Neuronal stem cell (in vitro differentiated cells): ENCODE measurements at regions not wholly inside any gene's neighbourhood (a gene's known extent, or its start where the extent isn't known, plus 50 kb on each side); places are given as distances from the start of the nearest gene placed in this dataset.

ENCODE experiments used
- DNase-seq: peaks from one replicate; pipeline ENCODE4 v3.0.0-alpha.2; 2013; ENCODE audit warnings: low spot score
- H2AFZ ChIP-seq: one replicate; pipeline ENCODE4 v1.6.1; 2013; ENCODE audit warnings: mild to moderate bottlenecking, low read length, inconsistent platforms
- H2AK5ac ChIP-seq: 2 replicates; pipeline ENCODE4 v1.6.1; 2013; ENCODE audit warnings: low read depth, mild to moderate bottlenecking, inconsistent platforms, low read length, moderate library complexity, mixed read lengths
- H2BK120ac ChIP-seq: 2 replicates; pipeline ENCODE4 v1.6.1; 2013; ENCODE audit warnings: low read depth, mild to moderate bottlenecking, inconsistent platforms, low read length, moderate library complexity, mixed read lengths
- H2BK12ac ChIP-seq: one replicate; pipeline ENCODE4 v1.6.1; 2013; ENCODE audit warnings: low read length, inconsistent platforms
- H2BK15ac ChIP-seq: 2 replicates; pipeline ENCODE4 v1.6.1; 2013; ENCODE audit warnings: mild to moderate bottlenecking, low read length, inconsistent platforms, mixed read lengths
- H2BK5ac ChIP-seq: one replicate; pipeline ENCODE4 v1.6.1; 2013; ENCODE audit warnings: inconsistent platforms, mild to moderate bottlenecking, low read length, moderate library complexity
- H3K14ac ChIP-seq: one replicate; pipeline ENCODE4 v1.6.1; 2013; ENCODE audit warnings: low read length, inconsistent platforms
- H3K18ac ChIP-seq: 2 replicates; pipeline ENCODE4 v1.6.1; 2013; ENCODE audit warnings: low read length, inconsistent platforms
- H3K23ac ChIP-seq: 2 replicates; pipeline ENCODE4 v1.6.1; 2013; ENCODE audit warnings: low read depth, mild to moderate bottlenecking, mixed read lengths, low read length, inconsistent platforms; ENCODE audit not compliant: poor library complexity
- H3K27ac ChIP-seq: replicated peaks from 3 replicates; pipeline ENCODE4 v1.5.1; 2013; ENCODE audit warnings: low read length, inconsistent platforms
- H3K27me3 ChIP-seq, 3 experiments: 2 replicates each; pipeline ENCODE4 v1.6.1; 2013; ENCODE audit warnings: low read length in 3 of 3, mild to moderate bottlenecking in 2 of 3, inconsistent platforms in 1 of 3, low read depth in 1 of 3, mixed read lengths in 1 of 3, moderate library complexity in 1 of 3; ENCODE audit not compliant: control insufficient read depth in 3 of 3, insufficient read depth in 3 of 3
- H3K36me3 ChIP-seq, 2 donors: replicated peaks in 1 of 2; 2 replicates each; pipeline ENCODE4 v1.6.1; 2013; ENCODE audit warnings: low read length in 2 of 2; ENCODE audit not compliant: control insufficient read depth in 2 of 2, insufficient read depth in 2 of 2
- H3K4ac ChIP-seq: 2 replicates; pipeline ENCODE4 v1.6.1; 2013; ENCODE audit warnings: inconsistent platforms, mild to moderate bottlenecking, low read length, moderate library complexity
- H3K4me1 ChIP-seq, 2 donors: 1 replicate in 1 of 2; 2 replicates in 1 of 2; pipeline ENCODE4 v1.6.1; 2013; ENCODE audit warnings: low read length in 2 of 2, low read depth in 1 of 2; ENCODE audit not compliant: control insufficient read depth in 2 of 2, insufficient read depth in 1 of 2
- H3K4me2 ChIP-seq: one replicate; pipeline ENCODE4 v1.6.1; 2013; ENCODE audit warnings: mild to moderate bottlenecking, low read length, inconsistent platforms; ENCODE audit not compliant: insufficient read depth, poor library complexity, severe bottlenecking
- H3K4me3 ChIP-seq, 2 donors: 2 replicates each; pipeline ENCODE4 v1.5.1; 2013; ENCODE audit warnings: low read length in 2 of 2, mild to moderate bottlenecking in 2 of 2, inconsistent platforms in 1 of 2, moderate library complexity in 1 of 2
- H3K79me1 ChIP-seq: one replicate; pipeline ENCODE4 v1.6.1; 2013; ENCODE audit warnings: low read depth, mild to moderate bottlenecking, inconsistent platforms, low read length, moderate library complexity
- H3K9ac ChIP-seq: one replicate; pipeline ENCODE4 v1.6.1; 2013; ENCODE audit warnings: mild to moderate bottlenecking, low read depth, low read length, inconsistent platforms; ENCODE audit not compliant: poor library complexity
- H3K9me3 ChIP-seq, 2 donors: replicated peaks in 1 of 2; 2 replicates each; pipeline versions ENCODE3 to v1.6.1; 2013; ENCODE audit warnings: low read length in 2 of 2, mild to moderate bottlenecking in 2 of 2, inconsistent platforms in 1 of 2, low read depth in 1 of 2, mixed read lengths in 1 of 2, moderate library complexity in 1 of 2; ENCODE audit not compliant: control insufficient read depth in 2 of 2, insufficient read depth in 1 of 2
- H4K8ac ChIP-seq: one replicate; pipeline ENCODE4 v1.6.1; 2013; ENCODE audit warnings: low read depth, mild to moderate bottlenecking, inconsistent platforms, low read length, moderate library complexity
- H4K91ac ChIP-seq: one replicate; pipeline ENCODE4 v1.6.1; 2013; ENCODE audit warnings: low read length, low read depth, mild to moderate bottlenecking, inconsistent platforms; ENCODE audit not compliant: poor library complexity
- WGBS, 2 donors: extraction: QIAGEN DNeasy Blood & Tissue Kit; methylation state at CpG; one replicate each; pipeline ENCODE4 v1.1.7; 2013; ENCODE audit warnings: missing lambda C conversion rate in 2 of 2, mixed read lengths in 1 of 2; ENCODE audit not compliant: insufficient read length in 2 of 2, insufficient replicate concordance in 1 of 2; ENCODE audit errors: extremely low coverage in 2 of 2; 5-methylcytosine and 5-hydroxymethylcytosine counted together

DNA sequence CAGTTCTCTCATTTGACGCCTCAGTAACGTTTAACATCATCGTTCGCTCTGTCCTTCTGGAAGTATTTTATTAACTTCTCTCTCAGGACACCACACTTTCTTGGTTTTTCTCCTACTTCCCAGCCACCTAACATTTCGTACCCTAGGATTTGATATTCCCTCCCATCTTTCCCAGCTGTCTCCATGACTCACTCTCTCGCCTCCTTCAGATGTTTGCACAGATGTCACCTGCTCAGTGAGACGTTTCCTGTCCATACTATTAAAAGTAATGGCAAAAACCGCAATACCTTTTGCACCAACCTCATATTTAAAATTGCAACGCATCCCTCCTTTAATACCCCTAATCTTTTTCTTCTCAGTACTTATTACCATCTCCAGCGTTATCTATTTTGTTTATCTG lies 62.1 kb upstream of the SPRED1 start:
- no peak overlapping the region for H3K4ac ChIP-seq
- H3K4me1 ChIP-seq = peaks cover 9 to 39% of the 10 kb centered on the region in 2 donors
- H3K9ac ChIP-seq = no peak overlapping the region
- no peak overlapping the region for H2BK12ac ChIP-seq
- H3K36me3 ChIP-seq = no peaks in the 10 kb centered on the region
- no peak overlapping the region for H2AFZ ChIP-seq
- H3K4me2 ChIP-seq = no peak overlapping the region
- H3K27ac ChIP-seq = no peak overlapping the region
- no peaks in the 10 kb centered on the region for H3K79me1 ChIP-seq
- no peak overlapping the region for H2BK5ac ChIP-seq
- H3K14ac ChIP-seq = no peak overlapping the region
- H3K27me3 ChIP-seq = no peaks in the 10 kb centered on the region
- H3K18ac ChIP-seq = no peak overlapping the region
- WGBS, 2 donors = 100% methylated on average over 1 to 2 of the region's 10 CpGs
- H2BK120ac ChIP-seq = no peak overlapping the region
- no peak overlapping the region for H2BK15ac ChIP-seq
- H4K8ac ChIP-seq = no peak overlapping the region
- no peak for DNase-seq
- H3K23ac ChIP-seq = no peak overlapping the region
- no peak overlapping the region for H4K91ac ChIP-seq
- no peak overlapping the region for H2AK5ac ChIP-seq
- no peaks in the 10 kb centered on the region for H3K9me3 ChIP-seq
- no peak overlapping the region for H3K4me3 ChIP-seq

DNA sequence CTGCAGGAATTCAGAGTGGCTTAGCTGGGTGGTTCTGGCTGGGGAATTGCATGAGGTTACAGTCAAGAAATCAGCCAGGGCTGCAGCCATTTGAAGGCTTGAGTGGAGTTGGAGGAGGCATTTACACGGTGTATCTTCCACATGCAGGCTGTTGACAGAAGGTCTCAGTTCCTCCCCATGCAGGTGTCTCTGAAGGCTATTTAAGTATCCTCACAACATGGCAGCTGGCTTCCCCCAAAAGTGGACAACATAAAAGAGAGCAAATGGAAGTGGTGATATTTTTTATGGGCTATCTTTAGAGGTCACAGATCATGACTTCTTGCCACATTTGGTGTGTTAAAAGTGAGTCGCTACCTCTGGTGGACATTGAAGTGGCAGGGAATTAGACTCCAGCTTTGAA lies 60.1 kb upstream of the SPRED1 start:
- Histone ChIP-seq H2AK5ac (no peak overlapping the region), H2BK5ac (no peak overlapping the region), H4K8ac (no peak overlapping the region), H3K27ac (no peak overlapping the region), H3K79me1 (no peaks in the 10 kb centered on the region), H3K4ac (no peak overlapping the region), H2BK15ac (no peak overlapping the region), H3K36me3 (no peaks in the 10 kb centered on the region), H3K4me2 (no peak overlapping the region), H2BK120ac (no peak overlapping the region), H3K9ac (no peak overlapping the region), H3K4me1 (peaks cover 5 to 20% of the 10 kb centered on the region in 2 donors), H2BK12ac (no peak overlapping the region), H2AFZ (no peak overlapping the region), H3K14ac (no peak overlapping the region), H3K18ac (no peak overlapping the region), H4K91ac (no peak overlapping the region), H3K27me3 (no peaks in the 10 kb centered on the region), H3K23ac (no peak overlapping the region), H3K4me3 (no peak overlapping the region), H3K9me3 (no peaks in the 10 kb centered on the region)
- no peak for DNase-seq
- WGBS, 2 donors = no CpG with 5 or more reads among the region's 2 CpGs

DNA sequence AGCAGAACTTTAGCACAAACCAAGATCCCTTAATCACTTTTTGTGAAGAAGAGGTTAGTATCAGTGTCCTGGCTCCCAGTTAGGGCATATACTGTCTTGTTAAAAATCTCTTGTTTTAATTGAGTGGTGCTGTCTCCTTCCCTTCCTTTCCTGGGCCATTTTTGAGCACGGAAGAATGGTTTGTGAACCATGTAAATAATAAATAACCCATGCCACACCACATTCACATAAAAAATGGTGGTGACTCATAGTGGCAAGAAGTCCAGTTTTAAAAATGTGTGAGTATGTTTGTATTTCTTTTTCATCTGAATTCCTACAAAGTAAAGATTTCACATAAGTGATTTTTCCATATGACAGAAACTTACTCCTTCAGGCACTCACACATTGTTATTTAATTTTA lies 59.1 kb upstream of the SPRED1 start:
- no CpG with 5 or more reads among the region's 1 CpG for WGBS, 2 donors
- no peak overlapping the region for H3K18ac ChIP-seq
- no peaks in the 10 kb centered on the region for H3K9me3 ChIP-seq

DNA sequence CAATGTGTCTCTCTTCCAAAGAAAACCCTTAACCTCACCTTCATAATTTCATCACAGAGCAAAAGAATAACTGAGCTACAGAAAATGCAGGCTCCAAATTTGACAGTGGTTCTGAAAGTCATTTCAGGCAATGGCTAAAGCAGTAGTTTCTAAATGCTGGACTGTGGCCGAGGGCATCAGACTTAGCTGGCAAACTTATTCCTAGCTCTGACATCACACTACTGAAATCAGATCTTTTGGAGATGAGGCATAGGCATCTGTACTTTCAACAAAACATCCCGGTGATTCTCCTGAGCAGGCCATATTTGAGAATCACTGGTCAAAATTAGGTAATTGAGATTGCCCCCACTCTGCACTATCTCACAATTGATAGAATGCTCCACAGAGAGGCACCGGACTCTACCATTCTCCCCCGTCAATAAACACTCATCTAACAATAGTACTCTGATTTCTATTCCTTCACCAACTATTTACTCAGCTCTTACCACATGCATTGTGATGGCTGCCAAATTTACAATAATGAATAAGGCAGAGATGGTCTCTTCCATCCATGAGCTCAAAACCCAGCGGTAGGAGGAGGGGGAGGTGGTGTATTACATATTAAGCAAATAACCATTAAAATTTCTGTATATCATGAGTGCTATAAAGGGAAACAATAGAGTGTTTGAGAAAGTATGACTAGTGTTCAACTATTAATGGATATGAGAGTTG lies 57.3 kb upstream of the SPRED1 start:
- H3K4me1 ChIP-seq = peaks cover 2 to 5% of the 10 kb centered on the region in 2 donors
- H4K91ac ChIP-seq = no peak overlapping the region
- no peaks in the 10 kb centered on the region for H3K79me1 ChIP-seq
- H2AK5ac ChIP-seq = no peak overlapping the region
- H2BK5ac ChIP-seq = no peak overlapping the region
- no peak overlapping the region for H3K23ac ChIP-seq
- H3K4me2 ChIP-seq = no peak overlapping the region
- H2BK15ac ChIP-seq = no peak overlapping the region
- no peak overlapping the region for H3K9ac ChIP-seq
- no peak overlapping the region for H3K4me3 ChIP-seq
- H3K27me3 ChIP-seq = no peaks in the 10 kb centered on the region
- H3K36me3 ChIP-seq = no peaks in the 10 kb centered on the region
- no peak overlapping the region for H3K27ac ChIP-seq
- no peak overlapping the region for H2BK120ac ChIP-seq
- no peaks in the 10 kb centered on the region for H3K9me3 ChIP-seq
- no peak overlapping the region for H2AFZ ChIP-seq
- H3K4ac ChIP-seq = no peak overlapping the region
- DNase-seq = no peak
- no peak overlapping the region for H3K14ac ChIP-seq
- no peak overlapping the region for H2BK12ac ChIP-seq
- WGBS, 2 donors = 100% methylated on average over 1 of the region's 5 CpGs; no CpG with 5 or more reads in 1 of the 2 donors
- H3K18ac ChIP-seq = no peak overlapping the region
- no peak overlapping the region for H4K8ac ChIP-seq

More for the DNA sequence above, 59.1 kb upstream of the SPRED1 start:
- Histone ChIP-seq H3K27me3 (no peaks in the 10 kb centered on the region), H4K8ac (no peak overlapping the region), H3K4ac (no peak overlapping the region), H3K9ac (no peak overlapping the region), H3K79me1 (no peaks in the 10 kb centered on the region), H3K23ac (no peak overlapping the region), H2AK5ac (no peak overlapping the region), H3K36me3 (no peaks in the 10 kb centered on the region), H3K4me3 (no peak overlapping the region), H4K91ac (no peak overlapping the region), H3K14ac (no peak overlapping the region), H2BK15ac (no peak overlapping the region), H2BK12ac (no peak overlapping the region), H2BK5ac (no peak overlapping the region), H3K4me1 (peaks cover 2 to 16% of the 10 kb centered on the region in 2 donors), H2AFZ (no peak overlapping the region), H3K4me2 (no peak overlapping the region), H2BK120ac (no peak overlapping the region), H3K27ac (no peak overlapping the region)
- no peak for DNase-seq
